ENCODE measurements at regions not wholly inside any gene's neighbourhood (a gene's known extent, or its start where the extent isn't known, plus 50 kb on each side); places are given as distances from the start of the nearest gene placed in this dataset.

- no peak overlapping the region for H3K4me3 ChIP-seq (replicated peaks in 1 of 2; ENCODE audit: low read depth in 2 of 2, low read length in 2 of 2)
- no peak for TF ChIP-seq CTCF (IDR thresholded peaks at IDR 0.05; ENCODE audit: low read depth, low read length)
- no peak for DNase-seq (ENCODE audit: low read depth in 2 of 2)
Measured at GRCh38 chr6:151699719-151700118, 107.8 kb upstream of the ESR1 start.

GRCh38 chr6:151701911-151702562, 105.4 kb upstream of the ESR1 start:
- no peak for DNase-seq (ENCODE audit: low read depth in 2 of 2)
- H3K4me3 ChIP-seq (replicated peaks in 1 of 2; ENCODE audit: low read depth in 2 of 2, low read length in 2 of 2) = no peak overlapping the region
- TF ChIP-seq CTCF (IDR thresholded peaks at IDR 0.05; ENCODE audit: low read depth, low read length) = no peak

GRCh38 chr6:151702851-151703658, 104.4 kb upstream of the ESR1 start:
- no peak for TF ChIP-seq CTCF (IDR thresholded peaks at IDR 0.05; ENCODE audit: low read depth, low read length)
- no peak for DNase-seq (ENCODE audit: low read depth in 2 of 2)
- H3K4me3 ChIP-seq (replicated peaks in 1 of 2; ENCODE audit: low read depth in 2 of 2, low read length in 2 of 2) = no peak overlapping the region

GRCh38 chr6:151704383-151704782, 103.1 kb upstream of the ESR1 start:
- DNase-seq (ENCODE audit: low read depth in 2 of 2) = no peak
- TF ChIP-seq CTCF (IDR thresholded peaks at IDR 0.05; ENCODE audit: low read depth, low read length) = no peak
- no peak overlapping the region for H3K4me3 ChIP-seq (replicated peaks in 1 of 2; ENCODE audit: low read depth in 2 of 2, low read length in 2 of 2)

- DNase-seq (ENCODE audit: low read depth in 2 of 2) = no peak
- no peak for TF ChIP-seq CTCF (IDR thresholded peaks at IDR 0.05; ENCODE audit: low read depth, low read length)
- H3K4me3 ChIP-seq (replicated peaks in 1 of 2; ENCODE audit: low read depth in 2 of 2, low read length in 2 of 2) = no peak overlapping the region
Measured at GRCh38 chr6:151705993-151706733, 101.3 kb upstream of the ESR1 start.

GRCh38 chr6:151709329-151709728, 98.2 kb upstream of the ESR1 start:
- DNase-seq (ENCODE audit: low read depth in 2 of 2) = no peak
- no peak overlapping the region for H3K4me3 ChIP-seq (replicated peaks in 1 of 2; ENCODE audit: low read depth in 2 of 2, low read length in 2 of 2)
- TF ChIP-seq CTCF (IDR thresholded peaks at IDR 0.05; ENCODE audit: low read depth, low read length) = no peak
